ENCODE measurements at regions not wholly inside any gene's neighbourhood (a gene's known extent, or its start where the extent isn't known, plus 50 kb on each side); places are given as distances from the start of the nearest gene placed in this dataset.
"Not testable (repeated sequence)": the region's sequence is repeated elsewhere in the genome, so short reads cannot be mapped to it uniquely, and the experiment has no call there.

GRCh38 chr20:51169813-51170212 lies 146.9 kb upstream of the KCNG1 start:
- Histone ChIP-seq H3K4me1 (no peaks in the 10 kb centered on the region), H3K27me3 (no peaks in the 10 kb centered on the region), H3K9me3 (no peaks in the 10 kb centered on the region), H3K36me3 (ENCODE audit: low read depth, missing control alignments) (no peaks in the 10 kb centered on the region), H3K27ac (no peak overlapping the region), H3K4me3 (no peak overlapping the region)
- TF ChIP-seq POLR2A (IDR thresholded peaks at IDR 0.05) (no peak), CTCF (IDR thresholded peaks at IDR 0.05) (no peak)
- no peak for DNase-seq
- intact Hi-C loops (cut with DNase I; ENCODE audit: low total_unique reads), result no loop called here
- WGBS, 2 donors, result 86 to 91% methylated on average over 3 of the region's 3 CpGs

GRCh38 chr20:51167911-51168310 lies 145.0 kb upstream of the KCNG1 start:
- WGBS, 2 donors, result 70 to 75% methylated on average over 1 to 4 of the region's 4 CpGs
- H3K9me3 ChIP-seq; H3K36me3 ChIP-seq (ENCODE audit: low read depth, missing control alignments); H3K4me3 ChIP-seq; H3K4me1 ChIP-seq; H3K27me3 ChIP-seq; DNase-seq; H3K27ac ChIP-seq; intact Hi-C loops (cut with DNase I; ENCODE audit: low total_unique reads): not testable (repeated sequence)

GRCh38 chr20:51166489-51166888 lies 143.6 kb upstream of the KCNG1 start:
- no peak overlapping the region for H3K4me3 ChIP-seq
- intact Hi-C loops (cut with DNase I; ENCODE audit: low total_unique reads), result no loop called here
- no peaks in the 10 kb centered on the region for H3K27me3 ChIP-seq
- no peaks in the 10 kb centered on the region for H3K36me3 ChIP-seq (ENCODE audit: low read depth, missing control alignments)
- WGBS, 2 donors, result 59% methylated on average over 3 of the region's 3 CpGs
- H3K4me1 ChIP-seq, result no peaks in the 10 kb centered on the region
- TF ChIP-seq CTCF (IDR thresholded peaks at IDR 0.05) (no peak), POLR2A (IDR thresholded peaks at IDR 0.05) (no peak)
- no peaks in the 10 kb centered on the region for H3K9me3 ChIP-seq
- no peak for DNase-seq
- no peak overlapping the region for H3K27ac ChIP-seq

- H3K4me3 ChIP-seq, result no peak overlapping the region
- no peak for TF ChIP-seq CTCF (IDR thresholded peaks at IDR 0.05)
- TF ChIP-seq POLR2A (IDR thresholded peaks at IDR 0.05), result no peak
- 78 to 82% methylated on average over 9 of the region's 9 CpGs for WGBS, 2 donors
- H3K27me3 ChIP-seq, result no peaks in the 10 kb centered on the region
- no peaks in the 10 kb centered on the region for H3K4me1 ChIP-seq
- H3K27ac ChIP-seq, result no peak overlapping the region
- intact Hi-C loops (cut with DNase I; ENCODE audit: low total_unique reads), result no loop called here
- no peak for DNase-seq
- no peaks in the 10 kb centered on the region for H3K9me3 ChIP-seq
- no peaks in the 10 kb centered on the region for H3K36me3 ChIP-seq (ENCODE audit: low read depth, missing control alignments)
Observed at GRCh38 chr20:51165131-51165530, 142.2 kb upstream of the KCNG1 start.

GRCh38 chr20:51164731-51165130 lies 141.8 kb upstream of the KCNG1 start:
- no peaks in the 10 kb centered on the region for H3K4me1 ChIP-seq
- intact Hi-C loops (cut with DNase I; ENCODE audit: low total_unique reads), result no loop called here
- no peak overlapping the region for H3K27ac ChIP-seq
- WGBS, 2 donors, result 91 to 96% methylated on average over 2 of the region's 2 CpGs
- no peak overlapping the region for H3K4me3 ChIP-seq
- no peaks in the 10 kb centered on the region for H3K36me3 ChIP-seq (ENCODE audit: low read depth, missing control alignments)
- no peak for TF ChIP-seq POLR2A (IDR thresholded peaks at IDR 0.05)
- no peak for TF ChIP-seq CTCF (IDR thresholded peaks at IDR 0.05)
- no peaks in the 10 kb centered on the region for H3K9me3 ChIP-seq
- H3K27me3 ChIP-seq, result no peaks in the 10 kb centered on the region
- DNase-seq, result no peak
